ENCODE measurements at regions not wholly inside any gene's neighbourhood (a gene's known extent, or its start where the extent isn't known, plus 50 kb on each side); places are given as distances from the start of the nearest gene placed in this dataset.

DNA sequence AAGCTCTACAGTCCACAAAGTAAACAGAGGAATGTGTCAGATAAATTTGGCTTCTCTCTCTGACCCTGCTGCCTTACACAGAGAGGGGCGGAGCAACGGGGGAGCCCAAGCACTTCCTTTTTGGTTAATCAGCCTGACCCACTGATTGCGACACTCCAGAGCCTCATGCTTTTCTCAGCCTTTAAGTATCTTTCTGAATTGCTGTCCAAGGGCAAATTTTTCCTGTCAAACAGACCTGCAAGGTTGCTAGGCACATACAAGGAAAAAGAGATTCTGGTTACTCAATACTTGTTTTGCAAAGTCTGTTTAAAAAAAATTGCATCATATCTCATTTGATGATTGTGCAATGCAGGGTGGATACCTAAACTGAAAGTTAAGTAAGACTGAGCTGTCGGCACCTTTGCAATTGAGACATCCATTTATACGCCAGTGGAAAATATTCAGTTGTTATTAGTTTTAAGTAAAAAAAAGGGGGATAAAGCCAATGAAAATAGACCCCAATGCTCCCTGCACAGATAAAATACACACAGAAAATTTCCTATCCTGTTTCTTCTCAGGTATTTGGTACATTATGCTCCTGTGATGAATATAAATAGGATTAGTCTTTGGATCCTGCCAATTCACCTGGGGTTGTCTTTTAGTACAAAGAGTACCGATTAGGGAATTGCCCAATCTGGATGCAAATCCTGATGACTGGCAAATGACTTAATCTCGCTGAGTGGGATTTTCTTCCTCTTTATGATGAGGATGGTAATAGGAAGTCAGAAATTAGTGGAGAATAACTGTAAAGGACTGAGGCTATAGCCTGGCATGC is 260.2 kb upstream of the TRIB2 start:
- H3K4me1 ChIP-seq (ENCODE audit: control insufficient read depth, insufficient read depth, low read length) = no peaks in the 10 kb centered on the region
- CTCF ChIA-PET = no interaction called here

DNA sequence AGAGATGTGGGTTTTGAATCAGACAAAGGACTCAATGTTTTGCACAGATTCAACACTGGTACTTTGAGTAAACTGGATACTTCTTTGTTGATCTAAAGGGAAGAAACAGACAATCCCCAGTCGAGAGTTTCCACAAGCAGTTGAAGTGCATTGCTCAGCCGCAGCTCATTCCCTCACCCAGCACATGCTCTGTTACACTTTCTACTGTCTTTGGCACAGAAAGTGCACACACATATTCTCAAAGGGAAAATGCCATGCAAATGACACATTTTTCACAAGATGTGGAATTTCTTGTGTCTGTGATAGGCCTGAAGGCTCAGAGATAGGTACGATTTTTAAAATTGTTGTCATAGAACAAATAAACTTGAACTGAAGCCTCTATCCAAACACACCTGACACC is 258.9 kb upstream of the TRIB2 start:
- ATAC-seq = no peak
- no peak overlapping the region for H3K27ac ChIP-seq (ENCODE audit: low read length)

More for the DNA sequence above, 260.2 kb upstream of the TRIB2 start:
- H3K36me3 ChIP-seq (ENCODE audit: control insufficient read depth, insufficient read depth, low read length) = no peaks in the 10 kb centered on the region
- DNase-seq (ENCODE audit: low read depth, low spot score) (peak; percentile 53), ATAC-seq (no peak)
- TF ChIP-seq POLR2AphosphoS5 (IDR thresholded peaks at IDR 0.05; ENCODE audit: low read depth, low read length) (no peak), TCF7L2 (IDR thresholded peaks at IDR 0.05; ENCODE audit: low read depth, low read length) (no peak)
- in situ Hi-C loops (cut with HindIII; ENCODE audit: low pct_unique_long_range_greater_than_20kb, low sequenced_read_pairs) (no loop called here), intact Hi-C loops (cut with micrococcal nuclease; ENCODE audit: unreplicated experiment) (no loop called here)
- POLR2A ChIA-PET = no interaction called here
- no peaks in the 10 kb centered on the region for H3K27me3 ChIP-seq (ENCODE audit: control insufficient read depth, insufficient read depth, low read length)
- BruUV-seq (replicated peaks) = no TSS peak
- H3K4me3 ChIP-seq (ENCODE audit: low read depth in 2 of 2, low read length in 2 of 2) = no peak overlapping the region
- H3K27ac ChIP-seq (ENCODE audit: low read length) = no peak overlapping the region
- no peaks in the 10 kb centered on the region for H3K9me3 ChIP-seq (ENCODE audit: control insufficient read depth, insufficient read depth, low read depth, low read length)

More for the DNA sequence above, 258.9 kb upstream of the TRIB2 start:
- no peak overlapping the region for H3K4me3 ChIP-seq (ENCODE audit: low read depth in 2 of 2, low read length in 2 of 2)
- DNase-seq (ENCODE audit: low read depth, low spot score) = no peak
- TF ChIP-seq, protein P1, sequence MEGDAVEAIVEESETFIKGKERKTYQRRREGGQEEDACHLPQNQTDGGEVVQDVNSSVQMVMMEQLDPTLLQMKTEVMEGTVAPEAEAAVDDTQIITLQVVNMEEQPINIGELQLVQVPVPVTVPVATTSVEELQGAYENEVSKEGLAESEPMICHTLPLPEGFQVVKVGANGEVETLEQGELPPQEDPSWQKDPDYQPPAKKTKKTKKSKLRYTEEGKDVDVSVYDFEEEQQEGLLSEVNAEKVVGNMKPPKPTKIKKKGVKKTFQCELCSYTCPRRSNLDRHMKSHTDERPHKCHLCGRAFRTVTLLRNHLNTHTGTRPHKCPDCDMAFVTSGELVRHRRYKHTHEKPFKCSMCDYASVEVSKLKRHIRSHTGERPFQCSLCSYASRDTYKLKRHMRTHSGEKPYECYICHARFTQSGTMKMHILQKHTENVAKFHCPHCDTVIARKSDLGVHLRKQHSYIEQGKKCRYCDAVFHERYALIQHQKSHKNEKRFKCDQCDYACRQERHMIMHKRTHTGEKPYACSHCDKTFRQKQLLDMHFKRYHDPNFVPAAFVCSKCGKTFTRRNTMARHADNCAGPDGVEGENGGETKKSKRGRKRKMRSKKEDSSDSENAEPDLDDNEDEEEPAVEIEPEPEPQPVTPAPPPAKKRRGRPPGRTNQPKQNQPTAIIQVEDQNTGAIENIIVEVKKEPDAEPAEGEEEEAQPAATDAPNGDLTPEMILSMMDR (IDR thresholded peaks at IDR 0.05) = no peak
- TF ChIP-seq, protein P2, sequence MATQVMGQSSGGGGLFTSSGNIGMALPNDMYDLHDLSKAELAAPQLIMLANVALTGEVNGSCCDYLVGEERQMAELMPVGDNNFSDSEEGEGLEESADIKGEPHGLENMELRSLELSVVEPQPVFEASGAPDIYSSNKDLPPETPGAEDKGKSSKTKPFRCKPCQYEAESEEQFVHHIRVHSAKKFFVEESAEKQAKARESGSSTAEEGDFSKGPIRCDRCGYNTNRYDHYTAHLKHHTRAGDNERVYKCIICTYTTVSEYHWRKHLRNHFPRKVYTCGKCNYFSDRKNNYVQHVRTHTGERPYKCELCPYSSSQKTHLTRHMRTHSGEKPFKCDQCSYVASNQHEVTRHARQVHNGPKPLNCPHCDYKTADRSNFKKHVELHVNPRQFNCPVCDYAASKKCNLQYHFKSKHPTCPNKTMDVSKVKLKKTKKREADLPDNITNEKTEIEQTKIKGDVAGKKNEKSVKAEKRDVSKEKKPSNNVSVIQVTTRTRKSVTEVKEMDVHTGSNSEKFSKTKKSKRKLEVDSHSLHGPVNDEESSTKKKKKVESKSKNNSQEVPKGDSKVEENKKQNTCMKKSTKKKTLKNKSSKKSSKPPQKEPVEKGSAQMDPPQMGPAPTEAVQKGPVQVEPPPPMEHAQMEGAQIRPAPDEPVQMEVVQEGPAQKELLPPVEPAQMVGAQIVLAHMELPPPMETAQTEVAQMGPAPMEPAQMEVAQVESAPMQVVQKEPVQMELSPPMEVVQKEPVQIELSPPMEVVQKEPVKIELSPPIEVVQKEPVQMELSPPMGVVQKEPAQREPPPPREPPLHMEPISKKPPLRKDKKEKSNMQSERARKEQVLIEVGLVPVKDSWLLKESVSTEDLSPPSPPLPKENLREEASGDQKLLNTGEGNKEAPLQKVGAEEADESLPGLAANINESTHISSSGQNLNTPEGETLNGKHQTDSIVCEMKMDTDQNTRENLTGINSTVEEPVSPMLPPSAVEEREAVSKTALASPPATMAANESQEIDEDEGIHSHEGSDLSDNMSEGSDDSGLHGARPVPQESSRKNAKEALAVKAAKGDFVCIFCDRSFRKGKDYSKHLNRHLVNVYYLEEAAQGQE (IDR thresholded peaks at IDR 0.05; ENCODE audit: insufficient read depth in 1 of 2, low read depth in 2 of 2, low read length in 1 of 2) = no peak
- TF ChIP-seq POLR2AphosphoS5 (IDR thresholded peaks at IDR 0.05; ENCODE audit: low read depth, low read length) (no peak), SIN3A (IDR thresholded peaks at IDR 0.05; ENCODE audit: borderline replicate concordance, insufficient read depth, low read depth, low read length) (no peak), TCF7L2 (IDR thresholded peaks at IDR 0.05; ENCODE audit: low read depth, low read length) (no peak)
- H3K9me3 ChIP-seq (ENCODE audit: control insufficient read depth, insufficient read depth, low read depth, low read length) = no peaks in the 10 kb centered on the region
- no peaks in the 10 kb centered on the region for H3K27me3 ChIP-seq (ENCODE audit: control insufficient read depth, insufficient read depth, low read length)
- intact Hi-C loops (cut with micrococcal nuclease; ENCODE audit: unreplicated experiment) = no loop called here
- no peaks in the 10 kb centered on the region for H3K4me1 ChIP-seq (ENCODE audit: control insufficient read depth, insufficient read depth, low read length)
- BruUV-seq (replicated peaks) = no TSS peak
- ChIA-PET CTCF (no interaction called here), POLR2A (no interaction called here)
- in situ Hi-C loops (cut with HindIII; ENCODE audit: low pct_unique_long_range_greater_than_20kb, low sequenced_read_pairs) = no loop called here
- no peaks in the 10 kb centered on the region for H3K36me3 ChIP-seq (ENCODE audit: control insufficient read depth, insufficient read depth, low read length)

Measured in Panc1 (cell line).